Ascending aorta (tissue), 2 donors: ENCODE measurements at regions not wholly inside any gene's neighbourhood (a gene's known extent, or its start where the extent isn't known, plus 50 kb on each side); places are given as distances from the start of the nearest gene placed in this dataset.
"Not testable (repeated sequence)": the region's sequence is repeated elsewhere in the genome, so short reads cannot be mapped to it uniquely, and the experiment has no call there.

Source experiments
- DNase-seq, 2 donors: peaks; one replicate each; pipeline ENCODE4 v3.0.0-alpha.2; 2019; ENCODE audit warnings: low spot score in 2 of 2
- H3K27ac ChIP-seq, 2 donors: fragments of 200-600 bp; sonication (generic); one replicate each; pipeline ENCODE4 v1.5.1; 2016 to 2017; ENCODE audit warnings: mild to moderate bottlenecking in 1 of 2
- H3K27me3 ChIP-seq: fragments of 200-600 bp; sonication (generic); one replicate; pipeline ENCODE4 v1.5.1; 2017
- H3K36me3 ChIP-seq, 2 donors: fragments of 200-600 bp; sonication (generic); one replicate each; pipeline ENCODE4 v1.5.1; 2016
- H3K4me1 ChIP-seq, 2 donors: fragments of 200-600 bp; sonication (generic); one replicate each; pipeline ENCODE4 v1.5.1; 2016 to 2017; ENCODE audit warnings: mild to moderate bottlenecking in 1 of 2
- H3K4me3 ChIP-seq, 2 donors: fragments of 200-600 bp; sonication (generic); one replicate each; pipeline ENCODE4 v1.5.1; 2016 to 2017; ENCODE audit warnings: mild to moderate bottlenecking in 1 of 2
- H3K9me3 ChIP-seq, 2 donors: fragments of 200-600 bp; sonication (generic); one replicate each; pipeline ENCODE4 v1.5.1; 2016
- intact Hi-C: fragments of 100-400 bp; cut with DNase I; formaldehyde crosslinking; loops from one replicate; pipeline ENCODE4 v1.15.1; 2023
- TF ChIP-seq, protein P1 (sequence below), 3 experiments: fragments of 200-600 bp in 2 of 3; fragments of 450-650 bp in 1 of 3; sonication (generic) in 2 of 3; IDR thresholded peaks; one replicate each; pipeline ENCODE4 v1.5.1; 2016 to 2019; ENCODE audit warnings: antibody characterized with exemption in 3 of 3, mild to moderate bottlenecking in 1 of 3, moderate library complexity in 1 of 3

DNA sequence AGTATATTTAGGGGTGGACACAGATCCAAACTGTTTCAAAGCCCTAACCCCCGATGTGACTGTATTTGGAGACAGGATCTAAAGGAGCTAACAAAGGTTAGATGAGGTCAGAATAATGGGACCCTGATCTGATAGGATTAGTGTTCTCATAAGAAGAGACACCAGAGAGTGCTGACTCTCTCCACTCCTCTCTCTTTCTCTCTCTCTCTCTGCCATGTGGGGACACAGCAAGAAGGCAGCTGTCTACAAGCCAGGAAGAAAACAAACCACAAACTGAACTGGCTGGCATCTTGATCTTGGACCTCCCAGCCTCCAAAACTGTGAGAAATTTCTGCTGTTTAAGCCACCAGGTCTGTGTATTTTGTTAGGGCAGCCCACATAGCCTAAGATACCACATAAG, 84.7 kb upstream of the KDM7A start:
- no peak for DNase-seq
- Histone ChIP-seq H3K27me3 (no peaks in the 10 kb centered on the region), H3K4me3 (no peak overlapping the region), H3K36me3 (no peaks in the 10 kb centered on the region), H3K27ac (no peak overlapping the region), H3K9me3 (no peaks in the 10 kb centered on the region), H3K4me1 (no peaks in the 10 kb centered on the region)
- TF ChIP-seq, protein P1, sequence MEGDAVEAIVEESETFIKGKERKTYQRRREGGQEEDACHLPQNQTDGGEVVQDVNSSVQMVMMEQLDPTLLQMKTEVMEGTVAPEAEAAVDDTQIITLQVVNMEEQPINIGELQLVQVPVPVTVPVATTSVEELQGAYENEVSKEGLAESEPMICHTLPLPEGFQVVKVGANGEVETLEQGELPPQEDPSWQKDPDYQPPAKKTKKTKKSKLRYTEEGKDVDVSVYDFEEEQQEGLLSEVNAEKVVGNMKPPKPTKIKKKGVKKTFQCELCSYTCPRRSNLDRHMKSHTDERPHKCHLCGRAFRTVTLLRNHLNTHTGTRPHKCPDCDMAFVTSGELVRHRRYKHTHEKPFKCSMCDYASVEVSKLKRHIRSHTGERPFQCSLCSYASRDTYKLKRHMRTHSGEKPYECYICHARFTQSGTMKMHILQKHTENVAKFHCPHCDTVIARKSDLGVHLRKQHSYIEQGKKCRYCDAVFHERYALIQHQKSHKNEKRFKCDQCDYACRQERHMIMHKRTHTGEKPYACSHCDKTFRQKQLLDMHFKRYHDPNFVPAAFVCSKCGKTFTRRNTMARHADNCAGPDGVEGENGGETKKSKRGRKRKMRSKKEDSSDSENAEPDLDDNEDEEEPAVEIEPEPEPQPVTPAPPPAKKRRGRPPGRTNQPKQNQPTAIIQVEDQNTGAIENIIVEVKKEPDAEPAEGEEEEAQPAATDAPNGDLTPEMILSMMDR (IDR thresholded peaks at IDR 0.05), result no peak
- intact Hi-C loops, result no loop called here

DNA sequence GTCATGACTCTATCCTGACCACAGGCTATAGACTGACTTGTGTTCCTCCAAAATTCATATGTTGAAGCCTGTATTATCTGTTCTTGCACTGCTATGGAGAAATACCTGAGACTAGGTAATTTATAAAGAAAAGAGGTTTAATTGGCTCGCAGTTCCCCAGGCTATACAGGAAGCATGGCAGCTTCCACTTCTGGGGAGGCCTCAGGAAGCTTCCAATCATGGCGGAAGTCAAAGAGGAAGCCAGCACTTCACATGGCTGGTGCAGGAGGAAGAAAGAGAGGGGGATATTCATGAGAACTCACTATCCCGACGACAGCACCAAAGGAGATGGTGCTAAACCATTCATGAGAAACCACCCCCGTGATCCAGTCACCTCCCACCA, 84.3 kb upstream of the KDM7A start:
- intact Hi-C loops, result no loop called here
- no peak overlapping the region for H3K27ac ChIP-seq
- H3K27me3 ChIP-seq, result no peaks in the 10 kb centered on the region
- no peak overlapping the region for H3K4me3 ChIP-seq
- DNase-seq, result no peak
- H3K36me3 ChIP-seq, result no peaks in the 10 kb centered on the region
- H3K9me3 ChIP-seq, result no peaks in the 10 kb centered on the region
- TF ChIP-seq, protein P1 (IDR thresholded peaks at IDR 0.05), result no peak
- H3K4me1 ChIP-seq, result no peaks in the 10 kb centered on the region

DNA sequence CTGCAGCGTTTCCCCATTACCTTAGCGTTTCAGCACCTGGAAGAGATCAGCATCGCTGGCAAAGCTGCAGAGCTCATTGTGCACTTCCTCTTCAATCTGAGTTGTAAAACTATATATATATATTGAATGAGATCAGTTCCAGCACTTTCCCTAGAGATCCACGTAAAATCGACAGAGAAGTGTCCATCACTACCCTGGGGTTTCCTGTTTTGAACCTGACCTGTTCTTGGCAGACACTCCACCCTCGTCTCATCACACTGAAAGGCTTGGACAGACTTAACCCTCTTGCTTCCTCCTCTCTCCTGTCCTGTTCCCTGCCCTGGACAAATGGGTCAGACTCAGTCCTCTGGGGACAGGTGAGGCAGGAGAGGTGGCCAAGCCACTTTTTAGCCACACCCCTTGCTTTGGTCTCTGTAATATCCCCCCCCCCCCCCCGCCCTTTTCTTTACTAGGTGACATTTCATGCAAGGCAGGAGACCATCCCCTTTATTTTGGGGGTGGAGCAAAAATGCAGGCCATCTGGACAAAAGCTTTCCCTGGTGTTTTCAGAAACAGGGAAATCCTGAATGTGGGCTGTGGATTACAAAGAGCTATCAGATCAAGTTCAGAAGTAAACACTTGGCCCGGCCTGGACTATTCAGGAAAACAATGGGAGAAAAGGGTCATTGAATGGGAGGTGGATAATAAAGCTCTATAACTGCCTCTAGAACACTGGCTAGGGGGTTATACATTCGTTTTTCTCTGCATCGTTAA, 83.7 kb upstream of the KDM7A start:
- H3K27ac ChIP-seq, result no peak overlapping the region
- no peaks in the 10 kb centered on the region for H3K27me3 ChIP-seq
- H3K9me3 ChIP-seq, result no peaks in the 10 kb centered on the region
- intact Hi-C loops, result no loop called here
- no peak for DNase-seq
- no peaks in the 10 kb centered on the region for H3K4me1 ChIP-seq
- no peaks in the 10 kb centered on the region for H3K36me3 ChIP-seq
- no peak overlapping the region for H3K4me3 ChIP-seq
- TF ChIP-seq, protein P1 (IDR thresholded peaks at IDR 0.05), result no peak

DNA sequence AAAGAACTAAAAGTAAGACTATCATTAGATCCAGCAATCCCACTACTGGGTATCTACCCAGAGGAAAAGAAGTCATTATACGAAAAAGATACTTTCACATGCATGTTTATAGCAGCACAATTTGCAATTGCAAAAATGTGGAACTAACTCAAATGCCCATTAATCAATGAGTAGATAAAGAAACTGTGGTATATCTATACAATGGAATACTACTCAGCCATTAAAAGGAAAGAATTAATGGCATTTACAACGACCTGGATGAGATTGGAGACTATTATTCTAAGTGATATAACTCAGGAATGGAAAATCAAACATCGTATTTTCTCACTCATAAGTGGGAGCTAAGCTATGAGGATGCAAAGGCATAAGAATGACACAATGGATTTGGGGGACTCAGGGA, 80.5 kb upstream of the KDM7A start:
- H3K4me3 ChIP-seq, intact Hi-C loops, H3K9me3 ChIP-seq, H3K27me3 ChIP-seq, H3K27ac ChIP-seq, DNase-seq, H3K4me1 ChIP-seq, H3K36me3 ChIP-seq: not testable (repeated sequence)

DNA sequence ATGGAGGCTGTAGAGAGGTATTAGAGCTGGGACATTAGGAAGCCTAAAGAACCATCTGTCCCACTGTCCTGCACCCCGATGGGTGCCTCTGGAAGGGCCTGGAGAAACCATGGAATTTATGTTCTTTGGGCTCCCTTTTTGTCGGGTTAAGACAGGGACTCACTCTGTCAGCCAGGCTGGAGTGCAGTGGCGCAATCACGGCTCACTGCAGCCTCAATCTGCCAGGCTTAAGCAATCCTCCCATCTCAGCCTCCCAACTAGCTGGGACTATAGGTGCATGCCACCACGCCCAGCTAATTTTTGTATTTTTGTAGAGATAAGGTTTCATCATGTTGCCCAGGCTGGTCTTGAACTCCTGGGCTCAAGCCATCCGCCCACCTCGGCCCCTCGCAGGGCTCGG, 78.2 kb upstream of the KDM7A start:
- H3K27ac ChIP-seq, H3K4me1 ChIP-seq, H3K36me3 ChIP-seq, H3K27me3 ChIP-seq, DNase-seq, H3K4me3 ChIP-seq, intact Hi-C loops, H3K9me3 ChIP-seq: not testable (repeated sequence)

DNA sequence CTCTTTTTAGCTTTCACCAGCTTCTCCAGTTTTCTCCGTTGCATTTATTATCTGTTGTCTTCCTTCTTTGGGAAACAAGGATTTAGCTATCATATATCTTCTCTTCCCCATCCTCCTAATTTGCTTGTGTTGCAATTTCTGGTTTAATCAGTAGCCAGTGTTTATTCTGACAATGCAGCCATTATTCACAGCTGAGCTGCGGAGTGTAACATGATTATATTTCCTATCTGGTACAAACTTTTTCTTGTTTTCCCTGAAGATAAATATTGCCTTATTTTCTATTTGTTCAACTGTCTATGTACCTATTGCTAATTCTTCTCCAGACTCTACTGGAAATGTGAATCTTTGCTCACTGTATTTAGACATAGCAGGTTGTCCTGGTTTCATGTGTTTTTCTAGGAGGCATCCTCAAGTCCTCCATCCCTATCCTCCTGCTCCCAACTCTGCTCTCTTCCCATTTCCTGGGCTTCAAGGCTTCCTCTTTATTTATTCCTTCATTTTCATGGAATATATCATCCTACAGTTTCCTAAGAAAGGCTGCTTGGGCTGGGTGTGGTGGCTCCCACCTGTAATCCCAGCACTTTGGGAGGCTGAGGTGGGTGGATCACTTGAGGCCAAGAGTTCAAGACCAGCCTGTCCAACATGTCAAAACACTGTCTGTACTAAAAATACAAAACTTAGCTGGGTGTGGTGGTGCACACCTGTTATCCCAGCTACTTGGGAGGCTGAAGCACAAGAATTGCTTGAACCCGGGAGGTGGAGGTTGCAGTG, 72.4 kb upstream of the KDM7A start:
- H3K4me3 ChIP-seq, result no peak overlapping the region
- H3K27me3 ChIP-seq, result no peaks in the 10 kb centered on the region
- no peak for DNase-seq
- TF ChIP-seq, protein P1 (IDR thresholded peaks at IDR 0.05), result no peak
- H3K9me3 ChIP-seq, result no peaks in the 10 kb centered on the region
- no peaks in the 10 kb centered on the region for H3K36me3 ChIP-seq
- H3K4me1 ChIP-seq, result no peaks in the 10 kb centered on the region
- H3K27ac ChIP-seq, result no peak overlapping the region
- intact Hi-C loops, result no loop called here
